ENCODE measurements at regions not wholly inside any gene's neighbourhood (a gene's known extent, or its start where the extent isn't known, plus 50 kb on each side); places are given as distances from the start of the nearest gene placed in this dataset.
"Not testable (repeated sequence)": the region's sequence is repeated elsewhere in the genome, so short reads cannot be mapped to it uniquely, and the experiment has no call there.

GRCh38 chrX:142295190-142295589 lies 90.1 kb upstream of the MAGEC2 start:
- Histone ChIP-seq H3K27me3 (ENCODE audit: control insufficient read depth, insufficient read depth, low read length) (no peaks in the 10 kb centered on the region), H3K9ac (ENCODE audit: low read depth, low read length) (no peak overlapping the region), H3K27ac (ENCODE audit: low read depth, low read length) (no peak overlapping the region), H3K4me1 (ENCODE audit: control insufficient read depth, insufficient read depth, low read length) (no peaks in the 10 kb centered on the region), H3K4me3 (ENCODE audit: low read depth, low read length) (no peak overlapping the region), H3K36me3 (ENCODE audit: control insufficient read depth, insufficient read depth, low read length) (no peaks in the 10 kb centered on the region), H3K9me3 (ENCODE audit: control insufficient read depth, insufficient read depth, low read length) (peaks cover 15% of the 10 kb centered on the region)

GRCh38 chrX:142270166-142270565 lies 65.1 kb upstream of the MAGEC2 start:
- peaks cover 46% of the 10 kb centered on the region for H3K9me3 ChIP-seq (ENCODE audit: control insufficient read depth, insufficient read depth, low read length)
- not testable (repeated sequence) for H3K36me3 ChIP-seq (ENCODE audit: control insufficient read depth, insufficient read depth, low read length); H3K4me3 ChIP-seq (ENCODE audit: low read depth, low read length); H3K27me3 ChIP-seq (ENCODE audit: control insufficient read depth, insufficient read depth, low read length); H3K4me1 ChIP-seq (ENCODE audit: control insufficient read depth, insufficient read depth, low read length); H3K9ac ChIP-seq (ENCODE audit: low read depth, low read length); H3K27ac ChIP-seq (ENCODE audit: low read depth, low read length)

GRCh38 chrX:142266417-142266816 lies 61.3 kb upstream of the MAGEC2 start:
- no peaks in the 10 kb centered on the region for H3K36me3 ChIP-seq (ENCODE audit: control insufficient read depth, insufficient read depth, low read length)
- H3K4me3 ChIP-seq (ENCODE audit: low read depth, low read length) = no peak overlapping the region
- H3K27me3 ChIP-seq (ENCODE audit: control insufficient read depth, insufficient read depth, low read length) = no peaks in the 10 kb centered on the region
- H3K9ac ChIP-seq (ENCODE audit: low read depth, low read length) = no peak overlapping the region
- H3K4me1 ChIP-seq (ENCODE audit: control insufficient read depth, insufficient read depth, low read length) = no peaks in the 10 kb centered on the region
- peaks cover 31% of the 10 kb centered on the region for H3K9me3 ChIP-seq (ENCODE audit: control insufficient read depth, insufficient read depth, low read length)
- no peak overlapping the region for H3K27ac ChIP-seq (ENCODE audit: low read depth, low read length)

GRCh38 chrX:142265549-142265948 lies 60.5 kb upstream of the MAGEC2 start:
- H3K4me3 ChIP-seq (ENCODE audit: low read depth, low read length); H3K36me3 ChIP-seq (ENCODE audit: control insufficient read depth, insufficient read depth, low read length); H3K4me1 ChIP-seq (ENCODE audit: control insufficient read depth, insufficient read depth, low read length); H3K9ac ChIP-seq (ENCODE audit: low read depth, low read length); H3K27me3 ChIP-seq (ENCODE audit: control insufficient read depth, insufficient read depth, low read length); H3K27ac ChIP-seq (ENCODE audit: low read depth, low read length): not testable (repeated sequence)
- H3K9me3 ChIP-seq (ENCODE audit: control insufficient read depth, insufficient read depth, low read length) = peaks cover 27% of the 10 kb centered on the region

- Histone ChIP-seq H3K4me3 (ENCODE audit: low read depth, low read length) (no peak overlapping the region), H3K36me3 (ENCODE audit: control insufficient read depth, insufficient read depth, low read length) (no peaks in the 10 kb centered on the region), H3K9ac (ENCODE audit: low read depth, low read length) (no peak overlapping the region), H3K4me1 (ENCODE audit: control insufficient read depth, insufficient read depth, low read length) (no peaks in the 10 kb centered on the region), H3K27ac (ENCODE audit: low read depth, low read length) (no peak overlapping the region), H3K27me3 (ENCODE audit: control insufficient read depth, insufficient read depth, low read length) (no peaks in the 10 kb centered on the region), H3K9me3 (ENCODE audit: control insufficient read depth, insufficient read depth, low read length) (peaks cover 48% of the 10 kb centered on the region)
Observed at GRCh38 chrX:142256935-142257334, 51.8 kb upstream of the MAGEC2 start.
